ENCODE measurements at regions not wholly inside any gene's neighbourhood (a gene's known extent, or its start where the extent isn't known, plus 50 kb on each side); places are given as distances from the start of the nearest gene placed in this dataset.

GRCh38 chr19:57063070-57063469 lies 56.7 kb upstream of the USP29 start:
- Histone ChIP-seq H3K4me2 (ENCODE audit: low read length) (no peak overlapping the region), H3K36me3 (ENCODE audit: insufficient read depth, low read length) (no peaks in the 10 kb centered on the region), H3K9me3 (ENCODE audit: low read length) (peaks cover 10% of the 10 kb centered on the region), H3K27ac (ENCODE audit: low read length) (no peak overlapping the region), H3F3A (ENCODE audit: insufficient read depth, low read length, poor library complexity, severe bottlenecking) (no peaks in the 10 kb centered on the region), H4K20me1 (ENCODE audit: insufficient read depth) (no peaks in the 10 kb centered on the region), H3K9me2 (ENCODE audit: insufficient read depth, low read length) (no peaks in the 10 kb centered on the region), H3K27me3 (ENCODE audit: insufficient read depth, low read depth, low read length) (no peaks in the 10 kb centered on the region), H3K4me3 (ENCODE audit: low read length) (no peak overlapping the region), H3K9ac (ENCODE audit: low read length) (no peak overlapping the region), H3K79me2 (replicated peaks; ENCODE audit: insufficient read depth, low read length) (no peaks in the 10 kb centered on the region), H2AFZ (ENCODE audit: low read depth, low read length) (no peak overlapping the region)
- TF ChIP-seq TAF1 (IDR thresholded peaks at IDR 0.05; ENCODE audit: low read depth) = no peak

DNA sequence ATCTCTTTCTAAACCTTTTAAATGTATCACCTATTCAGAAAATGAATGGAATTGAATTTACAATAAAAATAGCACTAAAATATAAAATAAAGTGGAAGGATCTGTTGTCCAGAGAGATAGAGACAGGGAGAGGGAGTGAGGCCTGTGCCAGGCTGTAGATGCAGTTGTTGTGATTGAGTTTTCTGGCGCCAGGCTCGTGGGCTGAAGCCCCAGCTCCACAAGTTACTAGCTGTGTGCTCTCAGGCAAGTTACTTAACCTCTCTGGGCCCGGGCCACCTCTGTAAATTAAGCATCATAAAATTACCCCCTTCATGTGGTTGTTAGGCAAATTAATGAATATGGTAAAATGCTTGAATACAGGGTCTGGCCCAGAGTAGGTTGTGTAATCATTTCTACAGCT lies 52.3 kb upstream of the USP29 start:
- no peak overlapping the region for H3K4me2 ChIP-seq (ENCODE audit: low read length)
- H3K79me2 ChIP-seq (replicated peaks; ENCODE audit: insufficient read depth, low read length) = no peaks in the 10 kb centered on the region
- no peaks in the 10 kb centered on the region for H4K20me1 ChIP-seq (ENCODE audit: insufficient read depth)
- H3K36me3 ChIP-seq (ENCODE audit: insufficient read depth, low read length) = no peaks in the 10 kb centered on the region
- H3K27ac ChIP-seq (ENCODE audit: low read length) = no peak overlapping the region
- no peak overlapping the region for H2AFZ ChIP-seq (ENCODE audit: low read depth, low read length)
- TF ChIP-seq MXI1 (conservative IDR thresholded peaks at IDR 0.05; ENCODE audit: poor library complexity, severe bottlenecking) (no peak), REST (IDR thresholded peaks at IDR 0.05; ENCODE audit: borderline replicate concordance) (no peak), POLR2AphosphoS5 (IDR thresholded peaks at IDR 0.05) (no peak), RAD21 (conservative IDR thresholded peaks at IDR 0.05) (no peak), EZH2 (IDR thresholded peaks at IDR 0.05; ENCODE audit: borderline replicate concordance, insufficient read depth, low read length, poor library complexity, severe bottlenecking) (no peak), SMC3 (conservative IDR thresholded peaks at IDR 0.05; ENCODE audit: poor library complexity) (no peak)
- H3K4me3 ChIP-seq (ENCODE audit: low read length) = no peak overlapping the region
- H3K27me3 ChIP-seq (ENCODE audit: insufficient read depth, low read depth, low read length) = no peaks in the 10 kb centered on the region
- H3K9ac ChIP-seq (ENCODE audit: low read length) = no peak overlapping the region
- H3K9me3 ChIP-seq (ENCODE audit: low read length) = peaks cover 8% of the 10 kb centered on the region
- H3F3A ChIP-seq (ENCODE audit: insufficient read depth, low read length, poor library complexity, severe bottlenecking) = no peaks in the 10 kb centered on the region
- no peaks in the 10 kb centered on the region for H3K9me2 ChIP-seq (ENCODE audit: insufficient read depth, low read length)

GRCh38 chr19:57068311-57068710 lies 51.5 kb upstream of the USP29 start:
- TF ChIP-seq TAF1 (IDR thresholded peaks at IDR 0.05; ENCODE audit: low read depth) (no peak), POLR2AphosphoS5 (IDR thresholded peaks at IDR 0.05) (no peak), REST (IDR thresholded peaks at IDR 0.05; ENCODE audit: borderline replicate concordance) (no peak), SMC3 (conservative IDR thresholded peaks at IDR 0.05; ENCODE audit: poor library complexity) (no peak), EP300 (conservative IDR thresholded peaks at IDR 0.05; ENCODE audit: poor library complexity, severe bottlenecking) (no peak), EZH2 (IDR thresholded peaks at IDR 0.05; ENCODE audit: borderline replicate concordance, insufficient read depth, low read length, poor library complexity, severe bottlenecking) (no peak), RAD21 (conservative IDR thresholded peaks at IDR 0.05) (no peak), MXI1 (conservative IDR thresholded peaks at IDR 0.05; ENCODE audit: poor library complexity, severe bottlenecking) (no peak)
- TF ChIP-seq, protein P1, sequence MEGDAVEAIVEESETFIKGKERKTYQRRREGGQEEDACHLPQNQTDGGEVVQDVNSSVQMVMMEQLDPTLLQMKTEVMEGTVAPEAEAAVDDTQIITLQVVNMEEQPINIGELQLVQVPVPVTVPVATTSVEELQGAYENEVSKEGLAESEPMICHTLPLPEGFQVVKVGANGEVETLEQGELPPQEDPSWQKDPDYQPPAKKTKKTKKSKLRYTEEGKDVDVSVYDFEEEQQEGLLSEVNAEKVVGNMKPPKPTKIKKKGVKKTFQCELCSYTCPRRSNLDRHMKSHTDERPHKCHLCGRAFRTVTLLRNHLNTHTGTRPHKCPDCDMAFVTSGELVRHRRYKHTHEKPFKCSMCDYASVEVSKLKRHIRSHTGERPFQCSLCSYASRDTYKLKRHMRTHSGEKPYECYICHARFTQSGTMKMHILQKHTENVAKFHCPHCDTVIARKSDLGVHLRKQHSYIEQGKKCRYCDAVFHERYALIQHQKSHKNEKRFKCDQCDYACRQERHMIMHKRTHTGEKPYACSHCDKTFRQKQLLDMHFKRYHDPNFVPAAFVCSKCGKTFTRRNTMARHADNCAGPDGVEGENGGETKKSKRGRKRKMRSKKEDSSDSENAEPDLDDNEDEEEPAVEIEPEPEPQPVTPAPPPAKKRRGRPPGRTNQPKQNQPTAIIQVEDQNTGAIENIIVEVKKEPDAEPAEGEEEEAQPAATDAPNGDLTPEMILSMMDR (IDR thresholded peaks at IDR 0.05; ENCODE audit: poor library complexity, severe bottlenecking) = no peak
- no peaks in the 10 kb centered on the region for H3K9me2 ChIP-seq (ENCODE audit: insufficient read depth, low read length)
- H3K27me3 ChIP-seq (ENCODE audit: insufficient read depth, low read depth, low read length) = no peaks in the 10 kb centered on the region
- no peaks in the 10 kb centered on the region for H3K79me2 ChIP-seq (replicated peaks; ENCODE audit: insufficient read depth, low read length)
- no peaks in the 10 kb centered on the region for H3F3A ChIP-seq (ENCODE audit: insufficient read depth, low read length, poor library complexity, severe bottlenecking)
- no peaks in the 10 kb centered on the region for H3K36me3 ChIP-seq (ENCODE audit: insufficient read depth, low read length)
- no peak overlapping the region for H3K4me3 ChIP-seq (ENCODE audit: low read length)
- H4K20me1 ChIP-seq (ENCODE audit: insufficient read depth) = no peaks in the 10 kb centered on the region
- H3K9me3 ChIP-seq (ENCODE audit: low read length) = peaks cover 4% of the 10 kb centered on the region
- no peak overlapping the region for H3K4me2 ChIP-seq (ENCODE audit: low read length)
- no peak overlapping the region for H3K27ac ChIP-seq (ENCODE audit: low read length)
- H3K9ac ChIP-seq (ENCODE audit: low read length) = no peak overlapping the region
- H2AFZ ChIP-seq (ENCODE audit: low read depth, low read length) = no peak overlapping the region
